Upper lobe of left lung (tissue), 4 donors: ENCODE measurements at regions not wholly inside any gene's neighbourhood (a gene's known extent, or its start where the extent isn't known, plus 50 kb on each side); places are given as distances from the start of the nearest gene placed in this dataset.

Source experiments
- CTCF ChIP-seq, 6 experiments: fragments of 450-650 bp in 4 of 6; fragments of 200-600 bp in 2 of 6; sonication (generic) in 2 of 6; IDR thresholded peaks; one replicate each; pipeline ENCODE4 v1.5.1; 2016 to 2019; ENCODE audit warnings: antibody characterized with exemption in 6 of 6
- EP300 ChIP-seq, 4 donors: sonication (generic); formaldehyde crosslinking; IDR thresholded peaks; one replicate each; pipeline ENCODE4 v1.5.1; 2017; ENCODE audit warnings: antibody characterized with exemption in 4 of 4, control low read depth in 2 of 4
- POLR2A ChIP-seq, 4 donors: fragments of 450-650 bp; IDR thresholded peaks; one replicate each; pipeline ENCODE4 v1.5.1; 2016 to 2017; ENCODE audit warnings: antibody characterized with exemption in 4 of 4, mild to moderate bottlenecking in 2 of 4
- POLR2AphosphoS5 ChIP-seq, 2 donors: sonication (generic); formaldehyde crosslinking; IDR thresholded peaks; one replicate each; pipeline ENCODE4 v1.5.1; 2017; ENCODE audit warnings: antibody characterized with exemption in 2 of 2

DNA sequence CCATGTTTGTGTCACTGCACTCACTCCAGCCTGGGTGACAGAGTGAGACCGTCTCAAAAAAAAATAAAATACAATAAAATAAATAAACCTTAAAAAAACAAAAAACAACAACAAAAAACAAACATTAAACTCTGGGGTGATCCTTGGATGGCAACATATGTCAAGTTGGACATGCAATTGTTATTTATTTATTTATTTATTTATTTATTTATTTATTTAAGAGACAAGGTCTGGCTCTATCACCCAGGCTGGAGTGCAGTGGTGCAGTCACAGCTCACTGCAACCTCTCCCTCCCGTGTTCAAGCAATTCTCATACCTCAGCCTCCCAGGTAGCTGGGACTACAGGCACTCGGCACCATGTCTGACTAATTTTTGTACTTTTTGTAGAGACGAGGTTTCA, 275.5 kb downstream of the VPS13C start:
- TF ChIP-seq CTCF (IDR thresholded peaks at IDR 0.05) (no peak), POLR2A (IDR thresholded peaks at IDR 0.05) (no peak), POLR2AphosphoS5 (IDR thresholded peaks at IDR 0.05) (no peak), EP300 (IDR thresholded peaks at IDR 0.05) (no peak)
